Umbilical cord (tissue), 1 donor: ENCODE measurements at regions not wholly inside any gene's neighbourhood (a gene's known extent, or its start where the extent isn't known, plus 50 kb on each side); places are given as distances from the start of the nearest gene placed in this dataset.
A peak's percentile ranks its signal among the peaks of the same experiment; 100 is the strongest.
"Not testable (repeated sequence)": the region's sequence is repeated elsewhere in the genome, so short reads cannot be mapped to it uniquely, and the experiment has no call there.

ENCODE experiments used
- DNase-seq: peaks from one replicate; pipeline ENCODE4 v3.0.0-alpha.2; 2015; ENCODE audit warnings: low spot score

GRCh38 chr4:151519728-151520415, 110.9 kb downstream of the FHIP1A start:
- DNase-seq: no peak

- no peak for DNase-seq
Observed at GRCh38 chr4:151522866-151523519, 114.0 kb downstream of the FHIP1A start.

GRCh38 chr4:151524610-151525009, 115.6 kb downstream of the FHIP1A start:
- peak; percentile 46 for DNase-seq

- DNase-seq: not testable (repeated sequence)
Observed at GRCh38 chr4:151526489-151526888, 117.5 kb downstream of the FHIP1A start.

GRCh38 chr4:151527699-151528098, 118.7 kb downstream of the FHIP1A start:
- DNase-seq: no peak

GRCh38 chr4:151529187-151529586, 120.2 kb downstream of the FHIP1A start:
- DNase-seq: no peak

- DNase-seq: no peak
Observed at GRCh38 chr4:151530230-151530629, 121.3 kb downstream of the FHIP1A start.

GRCh38 chr4:151530783-151531182, 121.8 kb downstream of the FHIP1A start:
- no peak for DNase-seq

- no peak for DNase-seq
Observed at GRCh38 chr4:151532001-151532708, 123.2 kb downstream of the FHIP1A start.

- DNase-seq: no peak
Observed at GRCh38 chr4:151534195-151534594, 125.2 kb downstream of the FHIP1A start.

GRCh38 chr4:151535366-151535765, 126.4 kb downstream of the FHIP1A start:
- DNase-seq: no peak

- DNase-seq: peak; percentile 57
Observed at GRCh38 chr4:151537687-151538086, 128.7 kb downstream of the FHIP1A start.

- DNase-seq: no peak
Observed at GRCh38 chr4:151538963-151539362, 130.0 kb downstream of the FHIP1A start.

GRCh38 chr4:151540728-151541388, 131.9 kb downstream of the FHIP1A start:
- DNase-seq: peak; percentile 92

GRCh38 chr4:151541389-151542071, 132.6 kb downstream of the FHIP1A start:
- DNase-seq: peak; percentile 66

- no peak for DNase-seq
Observed at GRCh38 chr4:151548708-151549107, 139.7 kb downstream of the FHIP1A start.

GRCh38 chr4:151549378-151549777, 140.4 kb downstream of the FHIP1A start:
- DNase-seq: not testable (repeated sequence)

- DNase-seq: no peak
Observed at GRCh38 chr4:151553874-151554273, 144.9 kb downstream of the FHIP1A start.

GRCh38 chr4:151555151-151555945, 146.4 kb downstream of the FHIP1A start:
- no peak for DNase-seq

GRCh38 chr4:151558496-151559113, 149.6 kb downstream of the FHIP1A start:
- DNase-seq: no peak
